Neuronal stem cell (in vitro differentiated cells): ENCODE measurements at regions not wholly inside any gene's neighbourhood (a gene's known extent, or its start where the extent isn't known, plus 50 kb on each side); places are given as distances from the start of the nearest gene placed in this dataset.
A peak's percentile ranks its signal among the peaks of the same experiment; 100 is the strongest.
"Not testable (repeated sequence)": the region's sequence is repeated elsewhere in the genome, so short reads cannot be mapped to it uniquely, and the experiment has no call there.

Experiments
- DNase-seq: peaks from one replicate; pipeline ENCODE4 v3.0.0-alpha.2; 2013; ENCODE audit warnings: low spot score
- H2AFZ ChIP-seq: one replicate; pipeline ENCODE4 v1.6.1; 2013; ENCODE audit warnings: mild to moderate bottlenecking, low read length, inconsistent platforms
- H2AK5ac ChIP-seq: 2 replicates; pipeline ENCODE4 v1.6.1; 2013; ENCODE audit warnings: low read depth, mild to moderate bottlenecking, inconsistent platforms, low read length, moderate library complexity, mixed read lengths
- H2BK120ac ChIP-seq: 2 replicates; pipeline ENCODE4 v1.6.1; 2013; ENCODE audit warnings: low read depth, mild to moderate bottlenecking, inconsistent platforms, low read length, moderate library complexity, mixed read lengths
- H2BK12ac ChIP-seq: one replicate; pipeline ENCODE4 v1.6.1; 2013; ENCODE audit warnings: low read length, inconsistent platforms
- H2BK15ac ChIP-seq: 2 replicates; pipeline ENCODE4 v1.6.1; 2013; ENCODE audit warnings: mild to moderate bottlenecking, low read length, inconsistent platforms, mixed read lengths
- H2BK5ac ChIP-seq: one replicate; pipeline ENCODE4 v1.6.1; 2013; ENCODE audit warnings: inconsistent platforms, mild to moderate bottlenecking, low read length, moderate library complexity
- H3K14ac ChIP-seq: one replicate; pipeline ENCODE4 v1.6.1; 2013; ENCODE audit warnings: low read length, inconsistent platforms
- H3K18ac ChIP-seq: 2 replicates; pipeline ENCODE4 v1.6.1; 2013; ENCODE audit warnings: low read length, inconsistent platforms
- H3K23ac ChIP-seq: 2 replicates; pipeline ENCODE4 v1.6.1; 2013; ENCODE audit warnings: low read depth, mild to moderate bottlenecking, mixed read lengths, low read length, inconsistent platforms; ENCODE audit not compliant: poor library complexity
- H3K27ac ChIP-seq: replicated peaks from 3 replicates; pipeline ENCODE4 v1.5.1; 2013; ENCODE audit warnings: low read length, inconsistent platforms
- H3K27me3 ChIP-seq, 3 experiments: 2 replicates each; pipeline ENCODE4 v1.6.1; 2013; ENCODE audit warnings: low read length in 3 of 3, mild to moderate bottlenecking in 2 of 3, inconsistent platforms in 1 of 3, low read depth in 1 of 3, mixed read lengths in 1 of 3, moderate library complexity in 1 of 3; ENCODE audit not compliant: control insufficient read depth in 3 of 3, insufficient read depth in 3 of 3
- H3K36me3 ChIP-seq, 2 donors: replicated peaks in 1 of 2; 2 replicates each; pipeline ENCODE4 v1.6.1; 2013; ENCODE audit warnings: low read length in 2 of 2; ENCODE audit not compliant: control insufficient read depth in 2 of 2, insufficient read depth in 2 of 2
- H3K4ac ChIP-seq: 2 replicates; pipeline ENCODE4 v1.6.1; 2013; ENCODE audit warnings: inconsistent platforms, mild to moderate bottlenecking, low read length, moderate library complexity
- H3K4me1 ChIP-seq, 2 donors: 1 replicate in 1 of 2; 2 replicates in 1 of 2; pipeline ENCODE4 v1.6.1; 2013; ENCODE audit warnings: low read length in 2 of 2, low read depth in 1 of 2; ENCODE audit not compliant: control insufficient read depth in 2 of 2, insufficient read depth in 1 of 2
- H3K4me2 ChIP-seq: one replicate; pipeline ENCODE4 v1.6.1; 2013; ENCODE audit warnings: mild to moderate bottlenecking, low read length, inconsistent platforms; ENCODE audit not compliant: insufficient read depth, poor library complexity, severe bottlenecking
- H3K4me3 ChIP-seq, 2 donors: 2 replicates each; pipeline ENCODE4 v1.5.1; 2013; ENCODE audit warnings: low read length in 2 of 2, mild to moderate bottlenecking in 2 of 2, inconsistent platforms in 1 of 2, moderate library complexity in 1 of 2
- H3K79me1 ChIP-seq: one replicate; pipeline ENCODE4 v1.6.1; 2013; ENCODE audit warnings: low read depth, mild to moderate bottlenecking, inconsistent platforms, low read length, moderate library complexity
- H3K9ac ChIP-seq: one replicate; pipeline ENCODE4 v1.6.1; 2013; ENCODE audit warnings: mild to moderate bottlenecking, low read depth, low read length, inconsistent platforms; ENCODE audit not compliant: poor library complexity
- H3K9me3 ChIP-seq, 2 donors: replicated peaks in 1 of 2; 2 replicates each; pipeline versions ENCODE3 to v1.6.1; 2013; ENCODE audit warnings: low read length in 2 of 2, mild to moderate bottlenecking in 2 of 2, inconsistent platforms in 1 of 2, low read depth in 1 of 2, mixed read lengths in 1 of 2, moderate library complexity in 1 of 2; ENCODE audit not compliant: control insufficient read depth in 2 of 2, insufficient read depth in 1 of 2
- H4K8ac ChIP-seq: one replicate; pipeline ENCODE4 v1.6.1; 2013; ENCODE audit warnings: low read depth, mild to moderate bottlenecking, inconsistent platforms, low read length, moderate library complexity
- H4K91ac ChIP-seq: one replicate; pipeline ENCODE4 v1.6.1; 2013; ENCODE audit warnings: low read length, low read depth, mild to moderate bottlenecking, inconsistent platforms; ENCODE audit not compliant: poor library complexity
- WGBS, 2 donors: extraction: QIAGEN DNeasy Blood & Tissue Kit; methylation state at CpG; one replicate each; pipeline ENCODE4 v1.1.7; 2013; ENCODE audit warnings: missing lambda C conversion rate in 2 of 2, mixed read lengths in 1 of 2; ENCODE audit not compliant: insufficient read length in 2 of 2, insufficient replicate concordance in 1 of 2; ENCODE audit errors: extremely low coverage in 2 of 2; 5-methylcytosine and 5-hydroxymethylcytosine counted together

- no peak overlapping the region for H2AFZ ChIP-seq
- H2AK5ac ChIP-seq = no peak overlapping the region
- no peaks in the 10 kb centered on the region for H3K36me3 ChIP-seq
- H3K4ac ChIP-seq = no peak overlapping the region
- H3K79me1 ChIP-seq = no peaks in the 10 kb centered on the region
- no peak overlapping the region for H2BK120ac ChIP-seq
- no peak overlapping the region for H2BK5ac ChIP-seq
- H3K27ac ChIP-seq = no peak overlapping the region
- no peak overlapping the region for H3K14ac ChIP-seq
- no peaks in the 10 kb centered on the region for H3K9me3 ChIP-seq
- H2BK15ac ChIP-seq = no peak overlapping the region
- H3K4me2 ChIP-seq = no peak overlapping the region
- DNase-seq = no peak
- no peak overlapping the region for H3K23ac ChIP-seq
- no peak overlapping the region for H3K4me3 ChIP-seq
- no peak overlapping the region for H3K18ac ChIP-seq
- peaks cover 0 to 26% (median 0%) of the 10 kb centered on the region in 3 experiments for H3K27me3 ChIP-seq
- H4K91ac ChIP-seq = no peak overlapping the region
- no peak overlapping the region for H4K8ac ChIP-seq
- H3K4me1 ChIP-seq = peaks cover 0 to 2% of the 10 kb centered on the region in 2 donors
- no peak overlapping the region for H2BK12ac ChIP-seq
- no peak overlapping the region for H3K9ac ChIP-seq
- WGBS, 2 donors = no CpG with 5 or more reads among the region's 4 CpGs
These were observed 56.1 kb upstream of the USP3 start for GRCh38 chr15:63448266-63448665.

GRCh38 chr15:63448872-63449555, 55.4 kb upstream of the USP3 start:
- not testable (repeated sequence) for H2BK120ac ChIP-seq, H3K9me3 ChIP-seq

GRCh38 chr15:63449731-63450130, 54.7 kb upstream of the USP3 start:
- Histone ChIP-seq H3K27me3 (peaks cover 0 to 20% (median 0%) of the 10 kb centered on the region in 3 experiments), H3K14ac (no peak overlapping the region), H3K9me3 (no peaks in the 10 kb centered on the region), H3K4me3 (no peak overlapping the region), H2BK120ac (no peak overlapping the region), H4K91ac (no peak overlapping the region), H2BK12ac (no peak overlapping the region), H2BK5ac (no peak overlapping the region), H3K4me1 (peaks cover 0 to 2% of the 10 kb centered on the region in 2 donors), H3K23ac (no peak overlapping the region), H3K18ac (peak overlapping the region; percentile 3), H3K9ac (no peak overlapping the region), H2AFZ (no peak overlapping the region), H3K27ac (no peak overlapping the region), H4K8ac (no peak overlapping the region), H2BK15ac (peak overlapping the region; percentile 56), H3K79me1 (no peaks in the 10 kb centered on the region), H2AK5ac (no peak overlapping the region), H3K4me2 (no peak overlapping the region), H3K4ac (no peak overlapping the region), H3K36me3 (no peaks in the 10 kb centered on the region)
- WGBS, 2 donors = no CpG with 5 or more reads among the region's 3 CpGs
- no peak for DNase-seq

More at GRCh38 chr15:63448872-63449555, 55.4 kb upstream of the USP3 start:
- DNase-seq, H2BK12ac ChIP-seq, H3K79me1 ChIP-seq, H2BK15ac ChIP-seq, H2BK5ac ChIP-seq, H3K36me3 ChIP-seq, H3K18ac ChIP-seq, H2AFZ ChIP-seq, H3K4me1 ChIP-seq, H4K91ac ChIP-seq, H3K9ac ChIP-seq, H3K4me3 ChIP-seq, H2AK5ac ChIP-seq, H3K23ac ChIP-seq, H3K14ac ChIP-seq, H4K8ac ChIP-seq, H3K4ac ChIP-seq, H3K27ac ChIP-seq, H3K4me2 ChIP-seq: not testable (repeated sequence)
- H3K27me3 ChIP-seq = peaks cover 0 to 24% (median 0%) of the 10 kb centered on the region in 3 experiments
- no CpG with 5 or more reads among the region's 11 CpGs for WGBS, 2 donors

GRCh38 chr15:63450884-63451225, 53.5 kb upstream of the USP3 start:
- Histone ChIP-seq H3K4me3 (no peak overlapping the region), H4K91ac (no peak overlapping the region), H3K9ac (no peak overlapping the region), H3K4me1 (peaks cover 0 to 2% of the 10 kb centered on the region in 2 donors), H3K14ac (no peak overlapping the region), H2AK5ac (no peak overlapping the region), H2BK12ac (no peak overlapping the region), H3K4ac (no peak overlapping the region), H3K79me1 (no peaks in the 10 kb centered on the region), H2BK120ac (no peak overlapping the region), H2AFZ (no peak overlapping the region), H2BK15ac (no peak overlapping the region), H3K9me3 (no peaks in the 10 kb centered on the region), H3K27me3 (peaks cover 0 to 9% (median 0%) of the 10 kb centered on the region in 3 experiments), H3K23ac (no peak overlapping the region), H3K18ac (no peak overlapping the region), H3K27ac (no peak overlapping the region), H2BK5ac (no peak overlapping the region), H3K4me2 (no peak overlapping the region), H3K36me3 (no peaks in the 10 kb centered on the region), H4K8ac (no peak overlapping the region)
- DNase-seq = no peak
- no CpG with 5 or more reads among the region's 9 CpGs for WGBS, 2 donors
